ENCODE measurements at regions not wholly inside any gene's neighbourhood (a gene's known extent, or its start where the extent isn't known, plus 50 kb on each side); places are given as distances from the start of the nearest gene placed in this dataset.

DNA sequence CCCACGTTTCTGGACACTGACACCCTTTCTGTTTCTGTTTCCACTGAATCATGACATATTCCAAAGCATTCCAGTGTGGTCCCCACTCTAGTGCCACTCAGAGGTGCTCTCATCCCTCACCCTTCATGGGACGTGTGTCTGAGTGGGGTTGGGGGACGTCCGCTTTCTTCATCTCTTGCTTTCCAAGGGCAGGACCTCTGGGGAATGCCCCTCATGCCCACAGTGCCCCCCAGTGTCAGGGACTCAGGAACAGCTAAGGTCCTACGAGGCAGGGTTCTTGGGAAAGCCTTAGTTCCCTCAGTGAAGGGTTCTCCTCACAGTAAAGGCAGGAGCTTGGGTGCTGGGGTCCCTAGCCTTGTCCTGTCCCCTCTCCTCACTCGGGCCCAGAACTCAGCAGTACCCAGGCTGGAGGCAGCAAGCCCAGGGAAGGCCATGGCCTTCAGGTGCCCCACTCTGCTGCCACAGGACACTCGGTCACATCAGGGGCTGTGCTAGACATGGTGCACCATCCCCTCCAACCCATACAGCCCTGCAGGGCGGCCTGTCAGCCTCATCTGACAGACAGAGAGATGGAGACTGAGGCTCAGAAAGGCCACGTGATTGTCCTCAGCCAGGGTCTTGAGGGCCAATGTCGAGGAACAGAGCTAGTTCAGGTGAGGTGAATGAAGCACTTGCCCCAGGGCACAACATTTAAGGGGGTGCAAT is 261.0 kb downstream of the TLE3 start:
- H3K4me3 ChIP-seq (ENCODE audit: control insufficient read depth, low read depth, low read length), result no peak overlapping the region
- TF ChIP-seq, protein P1, sequence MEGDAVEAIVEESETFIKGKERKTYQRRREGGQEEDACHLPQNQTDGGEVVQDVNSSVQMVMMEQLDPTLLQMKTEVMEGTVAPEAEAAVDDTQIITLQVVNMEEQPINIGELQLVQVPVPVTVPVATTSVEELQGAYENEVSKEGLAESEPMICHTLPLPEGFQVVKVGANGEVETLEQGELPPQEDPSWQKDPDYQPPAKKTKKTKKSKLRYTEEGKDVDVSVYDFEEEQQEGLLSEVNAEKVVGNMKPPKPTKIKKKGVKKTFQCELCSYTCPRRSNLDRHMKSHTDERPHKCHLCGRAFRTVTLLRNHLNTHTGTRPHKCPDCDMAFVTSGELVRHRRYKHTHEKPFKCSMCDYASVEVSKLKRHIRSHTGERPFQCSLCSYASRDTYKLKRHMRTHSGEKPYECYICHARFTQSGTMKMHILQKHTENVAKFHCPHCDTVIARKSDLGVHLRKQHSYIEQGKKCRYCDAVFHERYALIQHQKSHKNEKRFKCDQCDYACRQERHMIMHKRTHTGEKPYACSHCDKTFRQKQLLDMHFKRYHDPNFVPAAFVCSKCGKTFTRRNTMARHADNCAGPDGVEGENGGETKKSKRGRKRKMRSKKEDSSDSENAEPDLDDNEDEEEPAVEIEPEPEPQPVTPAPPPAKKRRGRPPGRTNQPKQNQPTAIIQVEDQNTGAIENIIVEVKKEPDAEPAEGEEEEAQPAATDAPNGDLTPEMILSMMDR (conservative IDR thresholded peaks at IDR 0.05; ENCODE audit: control insufficient read depth, insufficient read depth, low read depth, low read length), result no peak
- no peak for DNase-seq (ENCODE audit: low read depth)

DNA sequence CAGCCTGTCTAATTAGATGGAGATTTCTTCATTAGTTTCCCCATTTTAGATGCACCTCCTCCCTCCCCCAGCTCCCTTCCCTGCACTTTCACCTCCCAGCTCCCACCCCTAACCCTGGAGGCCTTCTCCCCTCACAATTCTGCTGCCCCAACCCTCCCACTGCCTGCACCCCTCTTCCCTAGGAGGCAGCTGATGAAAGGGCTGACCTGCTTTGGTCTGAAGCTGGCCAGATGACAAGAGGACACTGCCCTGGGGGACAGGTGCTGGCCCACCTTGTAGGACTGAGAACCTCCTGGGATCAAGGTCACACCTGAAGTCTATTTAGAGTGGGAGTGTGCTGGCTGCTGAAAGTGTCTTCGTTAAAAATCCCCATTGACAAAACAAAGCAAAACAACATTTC is 259.4 kb downstream of the TLE3 start:
- no peak for DNase-seq (ENCODE audit: low read depth)
- H3K4me3 ChIP-seq (ENCODE audit: control insufficient read depth, low read depth, low read length), result no peak overlapping the region
- TF ChIP-seq, protein P1 (conservative IDR thresholded peaks at IDR 0.05; ENCODE audit: control insufficient read depth, insufficient read depth, low read depth, low read length), result no peak

DNA sequence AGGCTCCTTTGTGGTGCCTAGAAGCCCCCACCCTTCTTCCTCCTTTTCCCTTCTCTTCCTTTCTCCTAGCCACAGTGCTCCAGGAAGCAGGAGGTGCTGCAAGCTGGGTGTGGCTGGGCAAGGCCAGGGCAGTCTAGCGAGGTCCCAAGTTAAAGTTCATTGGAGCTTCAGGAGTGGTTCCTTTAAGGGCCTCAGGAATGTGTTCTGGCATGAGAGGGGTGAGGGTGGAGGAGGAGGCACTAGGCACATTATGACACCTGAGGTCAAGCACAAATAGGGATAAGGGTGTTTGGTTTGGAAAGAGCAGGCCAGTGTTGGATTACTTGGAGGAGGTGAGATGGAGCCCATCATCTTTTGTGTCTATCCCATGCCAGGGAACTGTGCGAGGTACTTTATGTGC is 258.7 kb downstream of the TLE3 start:
- TF ChIP-seq, protein P1 (conservative IDR thresholded peaks at IDR 0.05; ENCODE audit: control insufficient read depth, insufficient read depth, low read depth, low read length), result no peak
- no peak for DNase-seq (ENCODE audit: low read depth)
- H3K4me3 ChIP-seq (ENCODE audit: control insufficient read depth, low read depth, low read length), result no peak overlapping the region

DNA sequence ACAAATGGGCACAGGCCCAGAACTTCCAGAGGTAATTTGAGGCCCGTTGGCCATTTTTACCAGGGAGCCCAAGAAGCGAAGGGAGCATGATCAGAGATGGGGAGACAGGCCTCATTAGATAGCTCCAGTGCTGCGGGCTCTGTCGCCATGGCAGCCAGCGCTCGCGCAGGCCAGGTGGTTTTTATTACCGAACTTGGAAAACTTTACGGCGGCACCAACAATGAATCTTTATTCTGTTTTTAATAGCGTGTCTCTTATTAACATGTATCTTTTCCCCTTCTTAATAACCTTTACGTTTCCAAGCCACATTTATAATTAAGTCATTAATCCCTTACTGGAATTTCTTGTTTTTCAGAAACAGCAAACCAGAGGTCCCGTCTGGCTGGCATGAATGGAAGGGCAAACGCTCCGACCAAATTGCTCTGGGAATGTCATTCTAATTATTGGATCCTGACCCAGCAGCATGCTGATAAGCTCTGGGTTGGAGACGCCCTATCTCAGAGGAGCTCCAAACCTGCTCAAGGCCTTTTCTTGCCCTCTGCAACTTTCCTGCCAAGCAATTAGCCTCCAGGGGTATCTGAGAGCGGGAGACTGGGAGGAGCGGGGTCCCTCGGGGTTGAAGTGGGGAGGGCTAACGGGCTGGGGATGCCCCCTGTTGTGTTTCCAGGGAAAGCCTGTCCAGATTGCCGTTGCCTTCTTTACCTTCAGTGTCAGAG is 256.4 kb downstream of the TLE3 start:
- TF ChIP-seq, protein P1 (conservative IDR thresholded peaks at IDR 0.05; ENCODE audit: control insufficient read depth, insufficient read depth, low read depth, low read length), result no peak
- no peak for DNase-seq (ENCODE audit: low read depth)
- no peak overlapping the region for H3K4me3 ChIP-seq (ENCODE audit: control insufficient read depth, low read depth, low read length)

DNA sequence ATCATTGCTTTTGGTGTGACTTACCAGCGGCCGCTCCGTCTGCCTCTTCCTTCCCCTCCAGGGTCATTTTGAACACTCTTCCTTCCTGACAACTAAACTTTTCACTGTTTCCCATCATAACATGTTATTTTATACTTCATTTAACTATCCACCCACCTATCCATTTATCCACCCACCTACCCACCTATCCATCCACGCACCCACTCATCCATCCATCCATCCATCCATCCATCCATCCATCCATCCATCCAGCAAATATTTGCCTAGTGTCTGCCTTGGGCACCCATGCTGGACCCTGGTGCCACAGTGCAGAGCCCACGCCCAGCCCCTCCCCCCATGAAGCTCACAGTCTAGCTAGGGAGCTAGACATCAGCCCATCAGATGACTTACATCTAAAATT is 254.9 kb downstream of the TLE3 start:
- no peak for DNase-seq (ENCODE audit: low read depth)
- TF ChIP-seq, protein P1 (conservative IDR thresholded peaks at IDR 0.05; ENCODE audit: control insufficient read depth, insufficient read depth, low read depth, low read length), result no peak
- H3K4me3 ChIP-seq (ENCODE audit: control insufficient read depth, low read depth, low read length), result no peak overlapping the region

DNA sequence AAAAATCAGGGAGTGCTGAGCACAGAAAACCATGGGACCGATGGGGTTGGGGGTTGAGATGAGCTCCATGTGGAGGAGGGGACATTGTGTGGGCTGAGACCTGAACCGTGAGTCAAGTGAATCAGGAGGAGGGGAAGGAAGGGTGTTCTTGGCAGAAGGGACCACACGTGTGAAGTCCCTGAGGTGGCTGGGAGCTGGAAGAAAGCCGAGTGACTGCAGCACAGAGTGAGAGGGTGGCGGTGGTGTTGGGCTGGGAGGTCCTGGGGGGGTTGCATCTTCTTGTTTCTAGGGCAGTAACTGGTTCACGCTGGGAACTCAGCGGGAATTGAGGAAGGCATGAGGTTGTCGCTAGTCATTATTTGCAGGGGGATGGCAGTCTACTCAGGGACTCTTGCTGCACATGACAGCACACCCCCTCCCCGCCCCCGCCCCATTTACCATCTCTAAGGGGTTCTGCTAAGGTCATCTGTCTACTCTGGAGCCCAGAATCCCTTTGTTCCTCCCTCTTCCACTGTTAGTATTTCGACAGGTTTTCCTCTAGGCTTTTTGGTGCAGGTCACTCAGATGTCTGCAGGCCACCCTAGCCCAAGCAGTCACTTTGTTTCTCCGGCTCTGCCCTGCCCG is 254.3 kb downstream of the TLE3 start:
- no peak for DNase-seq (ENCODE audit: low read depth)
- TF ChIP-seq, protein P1 (conservative IDR thresholded peaks at IDR 0.05; ENCODE audit: control insufficient read depth, insufficient read depth, low read depth, low read length), result no peak
- H3K4me3 ChIP-seq (ENCODE audit: control insufficient read depth, low read depth, low read length), result no peak overlapping the region

Measured in fibroblast of mammary gland (primary cell).